ENCODE measurements at regions not wholly inside any gene's neighbourhood (a gene's known extent, or its start where the extent isn't known, plus 50 kb on each side); places are given as distances from the start of the nearest gene placed in this dataset.

DNA sequence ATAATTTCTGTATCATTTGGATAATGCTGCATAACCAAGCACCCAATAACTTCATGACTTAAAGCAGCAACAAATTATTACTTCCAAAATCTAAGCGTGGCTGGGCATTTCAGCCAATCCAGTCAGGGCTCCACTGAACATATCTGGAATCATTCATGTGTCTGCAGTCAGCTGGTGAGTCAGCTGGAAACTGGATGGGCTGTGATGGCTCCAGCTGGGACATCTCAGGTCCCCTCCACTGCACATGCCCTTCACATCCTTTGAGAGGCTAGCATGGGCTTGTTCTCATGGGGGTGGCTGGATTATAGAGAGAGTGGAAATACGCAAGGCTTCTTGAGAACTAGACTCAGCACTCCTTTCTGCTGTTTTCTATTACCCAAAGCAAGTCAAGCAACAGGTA is 961.9 kb downstream of the DIAPH3 start:
- no peak for DNase-seq (ENCODE audit: low spot score)
- no peaks in the 10 kb centered on the region for H3K4me1 ChIP-seq (ENCODE audit: control insufficient read depth in 1 of 2, low read depth in 2 of 2)
- no peak overlapping the region for H3K4me3 ChIP-seq
- H3K36me3 ChIP-seq: no peaks in the 10 kb centered on the region
- no peak for TF ChIP-seq CTCF (IDR thresholded peaks at IDR 0.05)
- no peaks in the 10 kb centered on the region for H3K9me3 ChIP-seq
- H3K27ac ChIP-seq: no peak overlapping the region
- H3K27me3 ChIP-seq (replicated peaks; ENCODE audit: insufficient read depth): no peaks in the 10 kb centered on the region
- no peak for ATAC-seq (ENCODE audit: insufficient number of reproducible peaks, low FRiP score, low read depth)

DNA sequence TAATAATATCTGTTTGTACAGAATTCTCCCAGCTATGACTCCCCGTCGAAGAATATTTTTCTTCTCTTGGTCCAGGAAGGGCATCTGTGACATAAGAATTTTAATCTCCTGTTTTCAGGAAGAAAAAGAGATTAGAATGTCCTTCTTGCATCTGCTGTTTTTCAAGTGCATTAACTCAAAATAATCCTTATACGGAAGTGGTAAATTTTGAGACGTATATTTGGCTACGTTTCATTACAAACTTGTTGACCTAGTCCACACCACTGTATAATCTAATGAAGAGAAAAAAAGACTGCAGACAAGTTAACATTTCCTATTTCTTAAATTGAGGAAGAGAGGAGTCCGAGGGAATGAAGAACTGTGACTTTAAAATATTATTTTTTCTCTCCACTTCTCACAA is 959.9 kb downstream of the DIAPH3 start:
- H3K36me3 ChIP-seq: no peaks in the 10 kb centered on the region
- H3K27ac ChIP-seq: no peak overlapping the region
- ATAC-seq (ENCODE audit: insufficient number of reproducible peaks, low FRiP score, low read depth) (no peak), DNase-seq (ENCODE audit: low spot score) (no peak)
- TF ChIP-seq CTCF (IDR thresholded peaks at IDR 0.05): no peak
- no peak overlapping the region for H3K4me3 ChIP-seq
- H3K9me3 ChIP-seq: no peaks in the 10 kb centered on the region
- H3K4me1 ChIP-seq (ENCODE audit: control insufficient read depth in 1 of 2, low read depth in 2 of 2): no peaks in the 10 kb centered on the region
- H3K27me3 ChIP-seq (replicated peaks; ENCODE audit: insufficient read depth): no peaks in the 10 kb centered on the region

- ATAC-seq (ENCODE audit: insufficient number of reproducible peaks, low FRiP score, low read depth): no peak
- no peak overlapping the region for H3K27ac ChIP-seq
- H3K4me1 ChIP-seq (ENCODE audit: control insufficient read depth in 1 of 2, low read depth in 2 of 2): no peaks in the 10 kb centered on the region
- no peaks in the 10 kb centered on the region for H3K36me3 ChIP-seq
- no peak for DNase-seq (ENCODE audit: low spot score)
- no peak for TF ChIP-seq CTCF (IDR thresholded peaks at IDR 0.05)
- no peaks in the 10 kb centered on the region for H3K9me3 ChIP-seq
- H3K27me3 ChIP-seq (replicated peaks; ENCODE audit: insufficient read depth): no peaks in the 10 kb centered on the region
- no peak overlapping the region for H3K4me3 ChIP-seq
Observed at GRCh38 chr13:59205501-59205900, 958.2 kb downstream of the DIAPH3 start.

DNA sequence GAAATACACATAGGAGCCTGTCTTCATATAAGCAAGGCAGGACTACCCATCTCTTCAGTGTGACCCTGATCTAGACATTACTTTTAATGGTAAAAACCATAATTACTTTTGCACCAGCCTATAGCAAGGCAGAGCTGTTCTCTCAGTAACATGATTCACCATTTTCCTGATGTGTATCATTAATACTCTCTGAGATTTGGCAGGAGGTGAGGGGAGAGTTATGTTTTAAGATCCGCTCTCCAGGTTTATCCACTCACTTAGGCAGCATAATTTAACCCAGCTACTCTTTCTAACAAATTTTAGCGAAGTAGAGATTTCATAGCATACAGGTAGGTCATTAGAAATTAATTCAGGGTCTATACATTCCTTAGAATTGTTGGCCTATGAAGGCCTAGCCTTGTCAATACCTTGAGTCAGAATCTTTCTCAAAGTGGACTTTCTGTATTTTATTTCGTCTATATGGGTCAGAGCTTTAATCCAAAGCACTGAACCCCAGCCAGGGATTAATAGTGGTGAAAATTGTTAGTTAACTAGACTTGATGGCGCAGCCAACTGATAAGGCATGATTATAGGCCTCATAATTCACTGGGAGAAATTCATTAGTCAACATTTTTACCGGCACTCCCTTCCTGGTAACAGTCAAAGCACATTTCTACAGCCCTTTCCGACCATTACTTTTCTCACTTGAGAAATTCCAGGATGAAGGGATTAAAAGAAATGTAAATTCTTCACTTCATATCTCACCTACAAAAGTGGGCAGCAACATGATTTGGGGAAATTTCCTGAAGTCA is 955.1 kb downstream of the DIAPH3 start:
- H3K4me1 ChIP-seq (ENCODE audit: control insufficient read depth in 1 of 2, low read depth in 2 of 2): no peaks in the 10 kb centered on the region
- DNase-seq (ENCODE audit: low spot score) (no peak), ATAC-seq (ENCODE audit: insufficient number of reproducible peaks, low FRiP score, low read depth) (no peak)
- H3K4me3 ChIP-seq: no peak overlapping the region
- H3K36me3 ChIP-seq: no peaks in the 10 kb centered on the region
- no peak for TF ChIP-seq CTCF (IDR thresholded peaks at IDR 0.05)
- no peaks in the 10 kb centered on the region for H3K27me3 ChIP-seq (replicated peaks; ENCODE audit: insufficient read depth)
- no peak overlapping the region for H3K27ac ChIP-seq
- no peaks in the 10 kb centered on the region for H3K9me3 ChIP-seq

GRCh38 chr13:59210543-59210942 is 953.2 kb downstream of the DIAPH3 start:
- Histone ChIP-seq H3K9me3 (no peaks in the 10 kb centered on the region), H3K4me3 (no peak overlapping the region), H3K4me1 (ENCODE audit: control insufficient read depth in 1 of 2, low read depth in 2 of 2) (no peaks in the 10 kb centered on the region), H3K27me3 (replicated peaks; ENCODE audit: insufficient read depth) (no peaks in the 10 kb centered on the region), H3K36me3 (no peaks in the 10 kb centered on the region), H3K27ac (no peak overlapping the region)
- DNase-seq (ENCODE audit: low spot score) (no peak), ATAC-seq (ENCODE audit: insufficient number of reproducible peaks, low FRiP score, low read depth) (no peak)
- no peak for TF ChIP-seq CTCF (IDR thresholded peaks at IDR 0.05)

All from thoracic aorta (tissue), 2 donors.